Body of pancreas (tissue), 4 donors: ENCODE measurements at regions not wholly inside any gene's neighbourhood (a gene's known extent, or its start where the extent isn't known, plus 50 kb on each side); places are given as distances from the start of the nearest gene placed in this dataset.

Experiments used
- CTCF ChIP-seq, 7 experiments: fragments of 450-650 bp in 4 of 7; fragments of 200-600 bp in 3 of 7; sonication (generic) in 3 of 7; IDR thresholded peaks; one replicate each; pipeline ENCODE4 v1.5.1; 2016 to 2019; ENCODE audit warnings: antibody characterized with exemption in 7 of 7
- POLR2A ChIP-seq, 3 donors: fragments of 450-650 bp; IDR thresholded peaks; one replicate each; pipeline ENCODE4 v1.6.1; 2016; ENCODE audit warnings: antibody characterized with exemption in 3 of 3, mild to moderate bottlenecking in 2 of 3

- TF ChIP-seq POLR2A (IDR thresholded peaks at IDR 0.05) (no peak), CTCF (IDR thresholded peaks at IDR 0.05) (no peak)
These were observed 420.4 kb upstream of the RUNX1 start for GRCh38 chr21:35469498-35469897.
